ENCODE measurements at regions not wholly inside any gene's neighbourhood (a gene's known extent, or its start where the extent isn't known, plus 50 kb on each side); places are given as distances from the start of the nearest gene placed in this dataset.

GRCh38 chr5:84817953-84818352 lies 433.3 kb upstream of the EDIL3 start:
- DNase-seq (ENCODE audit: extremely low spot score): no peak
- intact Hi-C loops (cut with DNase I): no loop called here
- Histone ChIP-seq H3K27ac (replicated peaks in 1 of 4) (no peak overlapping the region), H3K4me1 (no peaks in the 10 kb centered on the region), H3K27me3 (no peaks in the 10 kb centered on the region), H3K36me3 (no peaks in the 10 kb centered on the region), H3K4me3 (no peak overlapping the region), H3K9me3 (no peaks in the 10 kb centered on the region)
- 87% methylated on average over 5 of the region's 5 CpGs for WGBS
- no peak for TF ChIP-seq POLR2A (IDR thresholded peaks at IDR 0.05; ENCODE audit: low read depth)

GRCh38 chr5:84816746-84817547 lies 432.3 kb upstream of the EDIL3 start:
- intact Hi-C loops (cut with DNase I): no loop called here
- H3K27ac ChIP-seq (replicated peaks in 1 of 4): no peak overlapping the region
- no peaks in the 10 kb centered on the region for H3K4me1 ChIP-seq
- H3K36me3 ChIP-seq: no peaks in the 10 kb centered on the region
- WGBS: 52% methylated on average over 4 of the region's 4 CpGs
- no peak for DNase-seq (ENCODE audit: extremely low spot score)
- H3K27me3 ChIP-seq: no peaks in the 10 kb centered on the region
- no peak overlapping the region for H3K4me3 ChIP-seq
- TF ChIP-seq POLR2AphosphoS5 (IDR thresholded peaks at IDR 0.05): no peak
- no peak for TF ChIP-seq POLR2A (IDR thresholded peaks at IDR 0.05; ENCODE audit: low read depth)
- no peak for TF ChIP-seq EP300 (IDR thresholded peaks at IDR 0.05)
- TF ChIP-seq CTCF (IDR thresholded peaks at IDR 0.05): no peak
- no peaks in the 10 kb centered on the region for H3K9me3 ChIP-seq

- H3K27me3 ChIP-seq: no peaks in the 10 kb centered on the region
Observed at GRCh38 chr5:84816160-84816559, 431.5 kb upstream of the EDIL3 start.

GRCh38 chr5:84805473-84805872 lies 420.8 kb upstream of the EDIL3 start:
- Histone ChIP-seq H3K4me3 (no peak overlapping the region), H3K9me3 (no peaks in the 10 kb centered on the region), H3K36me3 (no peaks in the 10 kb centered on the region), H3K4me1 (no peaks in the 10 kb centered on the region), H3K27ac (replicated peaks in 1 of 4) (no peak overlapping the region), H3K27me3 (no peaks in the 10 kb centered on the region)
- intact Hi-C loops (cut with DNase I): no loop called here
- no peak for DNase-seq (ENCODE audit: extremely low spot score)
- no peak for TF ChIP-seq POLR2A (IDR thresholded peaks at IDR 0.05; ENCODE audit: low read depth)

More at GRCh38 chr5:84816160-84816559, 431.5 kb upstream of the EDIL3 start:
- Histone ChIP-seq H3K4me3 (no peak overlapping the region), H3K4me1 (no peaks in the 10 kb centered on the region), H3K36me3 (no peaks in the 10 kb centered on the region), H3K9me3 (no peaks in the 10 kb centered on the region), H3K27ac (replicated peaks in 1 of 4) (no peak overlapping the region)
- 55% methylated on average over 1 of the region's 1 CpG for WGBS
- intact Hi-C loops (cut with DNase I): no loop called here
- DNase-seq (ENCODE audit: extremely low spot score): no peak
- TF ChIP-seq POLR2A (IDR thresholded peaks at IDR 0.05; ENCODE audit: low read depth) (no peak), EP300 (IDR thresholded peaks at IDR 0.05) (no peak), CTCF (IDR thresholded peaks at IDR 0.05) (no peak), POLR2AphosphoS5 (IDR thresholded peaks at IDR 0.05) (no peak)

GRCh38 chr5:84796399-84796798 lies 411.7 kb upstream of the EDIL3 start:
- Histone ChIP-seq H3K4me3 (no peak overlapping the region), H3K4me1 (no peaks in the 10 kb centered on the region), H3K36me3 (no peaks in the 10 kb centered on the region), H3K9me3 (no peaks in the 10 kb centered on the region), H3K27ac (replicated peaks in 1 of 4) (no peak overlapping the region), H3K27me3 (no peaks in the 10 kb centered on the region)
- DNase-seq (ENCODE audit: extremely low spot score): no peak
- TF ChIP-seq CTCF (IDR thresholded peaks at IDR 0.05) (no peak), POLR2AphosphoS5 (IDR thresholded peaks at IDR 0.05) (no peak), EP300 (IDR thresholded peaks at IDR 0.05) (no peak), POLR2A (IDR thresholded peaks at IDR 0.05; ENCODE audit: low read depth) (no peak)
- WGBS: 93% methylated on average over 8 of the region's 8 CpGs
- intact Hi-C loops (cut with DNase I): no loop called here

Measured in esophagus muscularis mucosa (tissue), 4 donors.